Tibial artery (tissue), 4 donors: ENCODE measurements at regions not wholly inside any gene's neighbourhood (a gene's known extent, or its start where the extent isn't known, plus 50 kb on each side); places are given as distances from the start of the nearest gene placed in this dataset.

Experiments used
- DNase-seq, 2 donors: peaks; one replicate each; pipeline ENCODE4 v3.0.0-alpha.2; 2019
- H3K27ac ChIP-seq, 2 donors: fragments of 200-600 bp; sonication (generic) in 1 of 2; 1 replicate in 1 of 2; 2 replicates in 1 of 2; pipeline ENCODE4 v1.5.1; 2018 to 2019; ENCODE audit warnings: mild to moderate bottlenecking in 1 of 2
- H3K27me3 ChIP-seq, 2 donors: fragments of 200-600 bp; sonication (generic) in 1 of 2; one replicate each; pipeline versions ENCODE4 v1.5.1 to v1.6.0; 2016 to 2019
- H3K36me3 ChIP-seq, 3 donors: fragments of 200-600 bp; sonication (generic) in 2 of 3; one replicate each; pipeline ENCODE4 v1.5.1; 2016 to 2019; ENCODE audit warnings: mild to moderate bottlenecking in 2 of 3
- H3K4me1 ChIP-seq, 4 donors: fragments of 200-600 bp; sonication (generic) in 2 of 4; 1 replicate in 3 of 4; 2 replicates in 1 of 4; pipeline ENCODE4 v1.5.1; 2016 to 2019
- H3K4me3 ChIP-seq, 2 donors: fragments of 200-600 bp; sonication (generic) in 1 of 2; 1 replicate in 1 of 2; 2 replicates in 1 of 2; pipeline ENCODE4 v1.5.1; 2018 to 2019; ENCODE audit warnings: mild to moderate bottlenecking in 2 of 2
- H3K9me3 ChIP-seq, 3 donors: fragments of 200-600 bp; sonication (generic) in 1 of 3; one replicate each; pipeline ENCODE4 v1.5.1; 2016 to 2019
- CTCF ChIP-seq, 2 experiments: fragments of 200-600 bp in 1 of 2; fragments of 450-650 bp in 1 of 2; IDR thresholded peaks; one replicate each; pipeline ENCODE4 v1.5.1; 2017 to 2019; ENCODE audit warnings: antibody characterized with exemption in 2 of 2, mild to moderate bottlenecking in 1 of 2, moderate library complexity in 1 of 2
- intact Hi-C: fragments of 100-400 bp; cut with DNase I; formaldehyde crosslinking; loops from one replicate; pipeline ENCODE4 v1.15.0; 2023; ENCODE audit warnings: low total_unique reads

GRCh38 chr6:97653076-97653475 lies 370.1 kb upstream of the MMS22L start:
- no peak overlapping the region for H3K4me3 ChIP-seq
- no peak for TF ChIP-seq CTCF (IDR thresholded peaks at IDR 0.05)
- no peak for DNase-seq
- H3K4me1 ChIP-seq = no peaks in the 10 kb centered on the region
- intact Hi-C loops = no loop called here
- no peak overlapping the region for H3K27ac ChIP-seq
- H3K27me3 ChIP-seq = no peaks in the 10 kb centered on the region
- no peaks in the 10 kb centered on the region for H3K36me3 ChIP-seq
- peaks cover 0 to 6% (median 0%) of the 10 kb centered on the region in 3 donors for H3K9me3 ChIP-seq

- Histone ChIP-seq H3K4me1 (no peaks in the 10 kb centered on the region), H3K27ac (no peak overlapping the region), H3K9me3 (peaks cover 0 to 6% (median 0%) of the 10 kb centered on the region in 3 donors), H3K27me3 (no peaks in the 10 kb centered on the region), H3K4me3 (no peak overlapping the region), H3K36me3 (no peaks in the 10 kb centered on the region)
- TF ChIP-seq CTCF (IDR thresholded peaks at IDR 0.05) = no peak
- intact Hi-C loops = no loop called here
- DNase-seq = no peak
Observed at GRCh38 chr6:97653517-97653916, 370.5 kb upstream of the MMS22L start.

- no peak for DNase-seq
- peaks cover 0 to 6% (median 0%) of the 10 kb centered on the region in 3 donors for H3K9me3 ChIP-seq
- H3K4me1 ChIP-seq = no peaks in the 10 kb centered on the region
- intact Hi-C loops = no loop called here
- no peaks in the 10 kb centered on the region for H3K27me3 ChIP-seq
- H3K27ac ChIP-seq = no peak overlapping the region
- TF ChIP-seq CTCF (IDR thresholded peaks at IDR 0.05) = no peak
- H3K36me3 ChIP-seq = no peaks in the 10 kb centered on the region
- H3K4me3 ChIP-seq = no peak overlapping the region
Observed at GRCh38 chr6:97654674-97655073, 371.7 kb upstream of the MMS22L start.

GRCh38 chr6:97656236-97656635 lies 373.2 kb upstream of the MMS22L start:
- no peak for DNase-seq
- no peak for TF ChIP-seq CTCF (IDR thresholded peaks at IDR 0.05)
- H3K27ac ChIP-seq = no peak overlapping the region

GRCh38 chr6:97656706-97657350 lies 373.8 kb upstream of the MMS22L start:
- intact Hi-C loops = no loop called here
- Histone ChIP-seq H3K4me1 (no peaks in the 10 kb centered on the region), H3K9me3 (no peaks in the 10 kb centered on the region), H3K27me3 (no peaks in the 10 kb centered on the region), H3K36me3 (no peaks in the 10 kb centered on the region), H3K4me3 (no peak overlapping the region), H3K27ac (no peak overlapping the region)
- no peak for DNase-seq
- TF ChIP-seq CTCF (IDR thresholded peaks at IDR 0.05) = no peak

More at GRCh38 chr6:97656236-97656635, 373.2 kb upstream of the MMS22L start:
- Histone ChIP-seq H3K4me3 (no peak overlapping the region), H3K9me3 (no peaks in the 10 kb centered on the region), H3K27me3 (no peaks in the 10 kb centered on the region), H3K4me1 (no peaks in the 10 kb centered on the region), H3K36me3 (no peaks in the 10 kb centered on the region)
- intact Hi-C loops = no loop called here

GRCh38 chr6:97658090-97658489 lies 375.1 kb upstream of the MMS22L start:
- Histone ChIP-seq H3K4me1 (no peaks in the 10 kb centered on the region), H3K9me3 (no peaks in the 10 kb centered on the region), H3K4me3 (no peak overlapping the region), H3K27ac (no peak overlapping the region), H3K36me3 (no peaks in the 10 kb centered on the region), H3K27me3 (no peaks in the 10 kb centered on the region)
- no peak for DNase-seq
- intact Hi-C loops = no loop called here
- no peak for TF ChIP-seq CTCF (IDR thresholded peaks at IDR 0.05)
